Coronary artery (tissue), 2 donors: ENCODE measurements at regions not wholly inside any gene's neighbourhood (a gene's known extent, or its start where the extent isn't known, plus 50 kb on each side); places are given as distances from the start of the nearest gene placed in this dataset.
"Not testable (repeated sequence)": the region's sequence is repeated elsewhere in the genome, so short reads cannot be mapped to it uniquely, and the experiment has no call there.

ENCODE experiments used
- DNase-seq: peaks from one replicate; pipeline ENCODE4 v3.0.0-alpha.2; 2017; ENCODE audit warnings: low spot score
- H3K27ac ChIP-seq, 2 donors: fragments of 200-600 bp; sonication (generic); one replicate each; pipeline ENCODE4 v1.5.1; 2016 to 2019
- H3K4me3 ChIP-seq: fragments of 200-600 bp; sonication (generic); 2 replicates; pipeline ENCODE4 v1.5.1; 2016; ENCODE audit warnings: mild to moderate bottlenecking, moderate library complexity
- TF ChIP-seq, protein P1 (sequence below): fragments of 200-600 bp; sonication (generic); IDR thresholded peaks from one replicate; pipeline ENCODE4 v1.5.1; 2019; ENCODE audit warnings: antibody characterized with exemption

DNA sequence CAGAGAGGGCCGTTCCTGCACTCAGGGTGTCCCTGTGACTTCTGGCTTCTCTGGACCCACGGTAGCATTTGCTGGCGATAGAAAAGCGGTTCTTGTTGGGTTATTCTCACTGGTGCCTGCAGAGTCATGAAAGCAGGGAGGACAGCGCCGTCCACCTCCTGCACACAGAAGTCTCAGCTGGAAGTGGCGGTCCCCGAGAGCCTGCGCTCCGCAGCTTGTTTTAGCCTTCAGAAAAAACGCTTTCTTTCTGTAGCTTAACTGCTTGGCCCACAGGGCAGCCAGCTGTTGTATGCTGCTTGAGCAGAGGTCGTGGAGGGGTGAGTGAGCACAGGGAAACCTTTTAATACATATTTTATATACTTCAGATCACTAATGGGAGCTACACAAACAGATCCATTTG lies 400.7 kb upstream of the FAT1 start:
- H3K4me3 ChIP-seq = no peak overlapping the region
- DNase-seq = no peak
- TF ChIP-seq, protein P1, sequence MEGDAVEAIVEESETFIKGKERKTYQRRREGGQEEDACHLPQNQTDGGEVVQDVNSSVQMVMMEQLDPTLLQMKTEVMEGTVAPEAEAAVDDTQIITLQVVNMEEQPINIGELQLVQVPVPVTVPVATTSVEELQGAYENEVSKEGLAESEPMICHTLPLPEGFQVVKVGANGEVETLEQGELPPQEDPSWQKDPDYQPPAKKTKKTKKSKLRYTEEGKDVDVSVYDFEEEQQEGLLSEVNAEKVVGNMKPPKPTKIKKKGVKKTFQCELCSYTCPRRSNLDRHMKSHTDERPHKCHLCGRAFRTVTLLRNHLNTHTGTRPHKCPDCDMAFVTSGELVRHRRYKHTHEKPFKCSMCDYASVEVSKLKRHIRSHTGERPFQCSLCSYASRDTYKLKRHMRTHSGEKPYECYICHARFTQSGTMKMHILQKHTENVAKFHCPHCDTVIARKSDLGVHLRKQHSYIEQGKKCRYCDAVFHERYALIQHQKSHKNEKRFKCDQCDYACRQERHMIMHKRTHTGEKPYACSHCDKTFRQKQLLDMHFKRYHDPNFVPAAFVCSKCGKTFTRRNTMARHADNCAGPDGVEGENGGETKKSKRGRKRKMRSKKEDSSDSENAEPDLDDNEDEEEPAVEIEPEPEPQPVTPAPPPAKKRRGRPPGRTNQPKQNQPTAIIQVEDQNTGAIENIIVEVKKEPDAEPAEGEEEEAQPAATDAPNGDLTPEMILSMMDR = no peak
- no peak overlapping the region for H3K27ac ChIP-seq

DNA sequence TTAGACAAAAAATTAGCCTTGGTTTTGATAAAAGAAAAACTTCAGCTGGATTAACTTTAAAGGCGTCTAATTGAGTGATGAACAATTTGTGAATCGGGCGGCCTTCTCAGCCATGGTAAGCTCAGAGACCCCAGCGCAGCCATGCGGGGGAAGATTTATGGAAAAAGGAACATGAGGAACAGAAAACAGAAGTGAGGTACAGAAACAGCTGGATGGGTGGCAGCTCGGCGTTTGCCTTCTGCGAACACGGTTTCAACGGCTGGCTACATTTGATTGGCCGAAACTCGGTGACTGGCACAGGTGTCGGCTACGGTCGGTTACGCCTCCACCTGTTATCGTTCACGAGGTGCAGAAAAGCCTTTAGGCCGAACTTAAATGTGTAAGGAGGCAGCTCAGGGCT lies 401.4 kb upstream of the FAT1 start:
- no peak for DNase-seq
- TF ChIP-seq, protein P1 = no peak
- no peak overlapping the region for H3K27ac ChIP-seq
- no peak overlapping the region for H3K4me3 ChIP-seq

DNA sequence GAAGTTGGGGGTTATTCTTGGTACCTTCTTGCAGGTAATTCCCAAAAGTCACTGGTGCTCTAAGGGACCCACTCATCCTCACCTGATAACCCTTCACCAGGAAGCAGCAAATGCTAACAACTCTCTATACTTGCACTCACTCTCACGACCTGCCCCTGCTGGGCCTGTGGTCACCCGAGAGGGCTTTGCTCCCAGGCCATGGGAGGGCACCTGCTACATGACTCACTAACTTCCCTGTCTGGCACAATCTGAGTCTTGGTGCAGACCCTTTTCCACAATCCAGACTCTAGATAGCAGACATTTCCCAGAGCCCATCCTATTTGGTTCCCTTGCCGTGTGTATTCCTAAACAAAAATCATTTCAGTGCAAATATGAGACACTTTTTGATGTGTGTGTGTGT lies 403.8 kb upstream of the FAT1 start:
- no peak for DNase-seq
- Histone ChIP-seq H3K27ac (no peak overlapping the region), H3K4me3 (no peak overlapping the region)
- TF ChIP-seq, protein P1 = no peak

DNA sequence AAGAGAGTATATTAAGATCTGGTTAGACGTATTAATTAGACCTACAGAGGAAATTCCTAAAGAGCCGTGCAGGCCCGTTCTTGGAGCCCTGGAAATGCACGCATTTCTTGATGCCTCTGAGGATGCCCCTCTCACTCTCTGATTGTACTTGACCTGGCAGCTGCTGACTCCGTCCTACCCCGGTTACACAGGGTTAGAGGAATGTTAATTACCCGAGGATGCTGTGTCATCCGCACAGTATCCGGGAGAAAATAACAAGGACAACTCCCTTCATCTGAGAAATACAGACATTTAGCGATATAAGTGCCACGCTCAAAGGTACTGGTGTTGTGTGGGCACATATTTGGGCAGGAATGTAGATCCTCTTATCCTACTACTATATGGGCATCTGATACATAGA lies 404.6 kb upstream of the FAT1 start:
- DNase-seq = no peak
- H3K27ac ChIP-seq = no peak overlapping the region

DNA sequence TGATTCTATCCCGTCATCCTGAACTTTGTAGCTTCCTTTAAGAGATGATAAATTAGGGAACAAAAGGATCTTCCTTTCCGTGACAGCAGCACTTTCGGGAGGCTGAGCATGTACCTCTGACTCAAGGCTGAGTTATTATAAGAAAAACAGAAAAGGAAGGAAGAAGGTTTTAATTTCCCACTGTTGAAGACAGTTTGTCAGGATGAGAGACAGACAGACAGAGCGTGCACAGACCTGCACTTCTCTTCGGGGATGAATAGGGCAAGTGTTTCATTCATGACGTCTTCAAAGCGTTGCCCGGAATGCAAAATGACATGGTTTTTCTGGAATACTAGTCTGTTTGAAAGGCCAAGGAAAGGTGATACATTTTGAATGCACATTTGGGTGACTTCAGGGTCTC lies 405.3 kb upstream of the FAT1 start:
- no peak overlapping the region for H3K4me3 ChIP-seq
- H3K27ac ChIP-seq = no peak overlapping the region
- TF ChIP-seq, protein P1 = no peak
- DNase-seq = no peak

More for the DNA sequence above, 404.6 kb upstream of the FAT1 start:
- TF ChIP-seq, protein P1 = no peak
- H3K4me3 ChIP-seq = no peak overlapping the region

DNA sequence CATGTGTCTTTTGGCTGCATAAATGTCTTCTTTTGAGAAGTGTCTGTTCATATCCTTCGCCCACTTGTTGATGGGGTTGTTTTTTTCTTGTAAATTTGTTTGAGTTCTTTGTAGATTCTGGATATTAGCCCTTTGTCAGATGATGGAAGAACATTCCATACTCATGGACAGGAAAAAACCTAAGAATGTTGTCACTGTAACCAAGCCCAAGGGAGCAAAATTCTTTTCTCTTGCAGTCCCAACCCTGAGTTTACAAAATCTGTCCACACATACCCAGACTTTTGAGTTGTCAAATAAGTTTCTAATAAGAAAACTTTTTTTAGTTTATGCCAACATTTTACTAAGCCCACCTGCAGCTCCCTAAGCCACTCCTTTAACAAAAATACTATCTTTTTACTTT lies 408.2 kb upstream of the FAT1 start:
- H3K27ac ChIP-seq, DNase-seq: not testable (repeated sequence)

DNA sequence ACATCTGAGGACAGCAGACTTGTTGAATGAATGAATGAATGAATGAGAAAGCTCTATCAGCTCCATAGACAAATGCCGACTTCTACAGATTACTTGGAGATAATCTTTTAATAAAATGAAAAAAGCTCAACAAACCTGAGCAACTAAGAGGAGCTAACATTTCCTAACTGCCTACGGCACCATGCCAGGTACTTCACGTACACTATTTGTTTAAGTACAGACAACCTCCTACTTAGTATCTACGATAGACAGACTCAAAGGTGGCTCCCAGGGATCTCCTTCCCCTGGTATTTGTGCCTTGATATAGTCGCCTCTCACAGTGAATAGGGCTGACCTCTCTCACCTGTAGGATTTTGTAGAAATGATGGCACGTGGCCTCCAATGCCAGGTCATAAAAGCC lies 412.2 kb upstream of the FAT1 start:
- Histone ChIP-seq H3K4me3 (no peak overlapping the region), H3K27ac (no peak overlapping the region)
- no peak for DNase-seq
- TF ChIP-seq, protein P1 = no peak

More for the DNA sequence above, 408.2 kb upstream of the FAT1 start:
- H3K4me3 ChIP-seq = not testable (repeated sequence)

DNA sequence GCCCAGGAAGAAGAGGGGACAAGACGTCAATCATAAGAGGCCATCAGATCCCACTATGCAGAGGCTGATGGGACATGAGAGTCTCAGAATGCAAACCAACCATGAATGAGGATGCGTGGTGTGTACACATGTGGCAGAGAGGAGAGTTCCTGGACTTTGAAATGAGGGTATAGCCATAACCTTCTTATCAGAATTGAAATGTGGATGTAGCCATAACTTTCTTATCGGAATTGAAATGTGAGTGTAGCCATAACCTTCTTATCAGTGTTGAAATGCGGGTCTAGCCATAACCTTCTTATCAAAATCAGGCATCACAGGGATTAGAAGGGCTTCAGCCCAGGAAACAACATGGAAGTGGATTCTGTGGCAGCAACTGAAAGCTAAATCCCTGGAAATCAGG lies 415.5 kb upstream of the FAT1 start:
- H3K4me3 ChIP-seq = no peak overlapping the region
- TF ChIP-seq, protein P1 = no peak
- H3K27ac ChIP-seq = no peak overlapping the region
- no peak for DNase-seq
